NCI-H82 (cell line): ENCODE measurements at regions not wholly inside any gene's neighbourhood (a gene's known extent, or its start where the extent isn't known, plus 50 kb on each side); places are given as distances from the start of the nearest gene placed in this dataset.

ENCODE experiments used
- DNase-seq: peaks from one replicate; lab custom pipeline; 2025; lab: John Stamatoyannopoulos, UW

- DNase-seq, result no peak
Measured at GRCh38 chr12:77122236-77122635, 56.9 kb upstream of the E2F7 start.

DNA sequence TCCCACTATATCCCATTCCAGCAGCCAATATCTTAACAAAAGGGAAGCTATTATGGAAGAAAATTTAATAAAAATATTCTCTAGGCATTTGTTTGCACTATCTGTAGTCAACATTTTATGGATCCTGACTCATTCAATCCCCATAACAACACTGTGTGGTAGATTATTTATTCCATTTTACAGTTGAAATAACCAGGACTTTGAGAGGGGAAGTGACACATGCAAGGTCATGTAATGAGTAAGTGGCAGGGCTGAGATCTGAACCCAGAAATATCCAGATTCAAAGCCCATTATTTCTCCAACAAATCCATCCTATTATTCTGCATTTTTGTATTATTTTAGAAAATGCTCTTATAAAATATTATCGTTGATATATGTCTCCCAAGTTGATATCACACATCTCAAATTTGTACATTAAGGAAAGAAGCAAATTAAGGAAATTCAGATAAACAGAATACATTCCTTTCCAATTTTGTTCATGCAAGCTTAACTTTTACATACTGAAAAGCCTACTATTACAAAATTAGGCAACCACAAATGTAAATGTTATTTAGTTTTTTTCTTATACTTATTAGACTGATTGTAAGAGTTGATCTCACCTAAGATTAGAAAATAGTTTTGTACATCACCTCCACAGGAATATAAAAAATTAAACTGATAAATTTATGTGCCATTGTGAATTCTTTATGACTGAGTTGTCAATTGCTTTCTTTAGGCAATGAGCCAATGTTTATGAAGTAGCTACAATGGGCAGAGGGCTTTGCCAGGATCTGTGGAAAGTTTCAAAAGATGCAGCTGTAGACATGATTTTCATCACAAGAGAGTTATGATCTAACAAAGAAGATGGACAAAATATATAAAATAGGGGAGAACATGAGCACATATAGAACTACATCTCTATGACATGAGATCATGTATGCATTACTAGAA is 55.1 kb upstream of the E2F7 start:
- no peak for DNase-seq

GRCh38 chr12:77118696-77119095 is 53.3 kb upstream of the E2F7 start:
- DNase-seq, result no peak

DNA sequence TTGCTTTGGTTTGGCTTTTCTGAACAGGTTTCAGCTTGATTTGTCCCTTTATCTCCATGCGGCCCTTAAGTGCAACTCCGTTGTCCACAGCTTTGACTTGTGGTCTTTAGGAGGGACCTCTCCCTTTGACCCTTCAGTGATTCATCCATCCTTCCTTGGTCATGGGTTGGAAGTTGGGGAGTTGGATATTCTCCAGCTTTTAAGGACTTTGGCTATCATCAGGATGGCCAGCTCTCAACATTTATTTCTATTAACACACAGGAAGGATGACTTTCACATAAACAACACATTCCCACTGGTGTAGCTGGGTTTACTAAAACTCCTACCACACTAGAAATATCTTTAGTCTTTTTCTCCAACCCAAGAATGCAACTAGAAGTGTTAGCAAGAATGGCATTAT is 50.9 kb upstream of the E2F7 start:
- no peak for DNase-seq

DNA sequence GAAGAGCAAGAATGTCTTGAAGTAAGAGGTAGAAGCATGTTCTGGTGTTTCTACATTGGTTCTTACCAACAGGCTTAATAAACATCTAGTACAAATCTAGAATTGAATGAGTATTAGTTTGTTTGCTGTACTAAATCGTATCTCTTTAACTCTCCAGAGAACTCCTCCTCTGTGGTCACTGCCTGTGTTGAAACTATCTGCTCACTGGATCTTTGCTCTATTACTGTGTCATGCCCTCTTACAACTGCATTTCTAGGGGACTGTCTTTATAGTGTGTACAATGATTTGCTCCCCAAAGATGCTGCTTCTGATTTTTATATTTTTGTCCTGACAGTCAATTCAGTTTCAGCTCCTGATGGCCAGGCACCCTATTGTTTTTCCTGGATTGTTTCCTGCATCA is 50.1 kb upstream of the E2F7 start:
- DNase-seq, result no peak
